Smooth muscle cell (in vitro differentiated cells): ENCODE measurements at regions not wholly inside any gene's neighbourhood (a gene's known extent, or its start where the extent isn't known, plus 50 kb on each side); places are given as distances from the start of the nearest gene placed in this dataset.

Experiments used
- DNase-seq: peaks from one replicate; lab custom pipeline; 2025; ENCODE audit not compliant: unreplicated experiment; lab: John Stamatoyannopoulos, UW
- H2AFZ ChIP-seq: fragments of 200-600 bp; sonication (generic); 2 replicates; pipeline ENCODE4 v1.6.0; 2016; ENCODE audit warnings: antibody characterized with exemption, low read depth, mild to moderate bottlenecking
- H3F3A ChIP-seq: fragments of 200-600 bp; sonication (generic); 2 replicates; pipeline ENCODE4 v1.6.0; 2017; ENCODE audit warnings: antibody characterized with exemption, low read depth
- H3K27ac ChIP-seq: fragments of 200-600 bp; sonication (generic); 2 replicates; pipeline ENCODE4 v1.5.1; 2016; ENCODE audit warnings: low read depth, mild to moderate bottlenecking
- H3K27me3 ChIP-seq: fragments of 200-600 bp; sonication (generic); 2 replicates; pipeline ENCODE4 v1.6.1; 2016; ENCODE audit warnings: low read depth, mild to moderate bottlenecking
- H3K36me3 ChIP-seq: fragments of 200-600 bp; sonication (generic); 2 replicates; pipeline ENCODE4 v1.5.1; 2016; ENCODE audit warnings: low read depth
- H3K4me1 ChIP-seq: fragments of 200-600 bp; sonication (generic); 2 replicates; pipeline ENCODE4 v1.5.1; 2016; ENCODE audit warnings: low read depth
- H3K4me2 ChIP-seq: fragments of 200-600 bp; sonication (generic); 2 replicates; pipeline ENCODE4 v1.6.0; 2016; ENCODE audit warnings: mild to moderate bottlenecking
- H3K4me3 ChIP-seq: fragments of 200-600 bp; sonication (generic); 2 replicates; pipeline ENCODE4 v1.5.1; 2016; ENCODE audit warnings: mild to moderate bottlenecking
- H3K79me2 ChIP-seq: fragments of 200-600 bp; sonication (generic); 2 replicates; pipeline ENCODE4 v1.6.0; 2016; ENCODE audit warnings: low read depth, mild to moderate bottlenecking
- H3K9ac ChIP-seq: fragments of 200-600 bp; sonication (generic); 2 replicates; pipeline ENCODE4 v1.6.0; 2016; ENCODE audit warnings: low read depth
- H3K9me3 ChIP-seq: fragments of 200-600 bp; sonication (generic); replicated peaks from 2 replicates; pipeline ENCODE4 v1.5.1; 2016; ENCODE audit warnings: low read depth
- H4K20me1 ChIP-seq: fragments of 200-600 bp; sonication (generic); 2 replicates; pipeline ENCODE4 v1.6.0; 2016; ENCODE audit warnings: low read depth
- CTCF ChIP-seq: fragments of 200-600 bp; sonication (generic); IDR thresholded peaks from 2 replicates; pipeline ENCODE4 v1.5.1; 2017; ENCODE audit warnings: borderline replicate concordance, mild to moderate bottlenecking, antibody characterized with exemption; ENCODE audit not compliant: insufficient read depth, poor library complexity, severe bottlenecking
- WGBS: methylation state at CpG from one replicate; pipeline ENCODE4 v1.1.7; 2016; ENCODE audit warnings: low lambda C conversion rate; 5-methylcytosine and 5-hydroxymethylcytosine counted together

GRCh38 chr4:73682508-73682907 lies 57.9 kb upstream of the CXCL8 start:
- Histone ChIP-seq H4K20me1 (no peaks in the 10 kb centered on the region), H3K36me3 (no peaks in the 10 kb centered on the region), H3K4me2 (no peak overlapping the region), H3K4me3 (no peak overlapping the region), H3K4me1 (no peaks in the 10 kb centered on the region), H3K79me2 (no peaks in the 10 kb centered on the region), H3K9me3 (no peaks in the 10 kb centered on the region), H3K27me3 (no peaks in the 10 kb centered on the region), H2AFZ (no peak overlapping the region), H3K9ac (no peak overlapping the region), H3F3A (no peaks in the 10 kb centered on the region), H3K27ac (peak overlapping the region; percentile 37)
- no peak for TF ChIP-seq CTCF
- no peak for DNase-seq
- 70% methylated on average over 1 of the region's 1 CpG for WGBS

DNA sequence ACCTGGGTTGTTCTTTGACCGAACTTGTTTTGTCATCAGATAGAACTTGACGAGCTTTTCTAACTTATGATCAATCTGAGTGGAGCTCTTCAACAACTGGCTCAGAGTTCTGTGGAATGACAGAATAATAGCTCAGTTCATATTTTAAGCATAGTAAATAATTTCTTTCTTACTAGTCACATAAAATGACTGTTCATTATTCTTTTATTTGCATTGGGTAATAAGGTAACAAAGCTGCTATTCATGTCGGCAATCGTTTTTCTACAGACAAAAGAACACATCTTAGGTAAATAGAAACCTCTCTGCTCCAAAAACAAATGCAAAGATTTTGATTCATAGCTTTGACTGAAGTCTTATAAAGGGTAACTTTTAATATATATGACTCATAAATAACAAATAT lies 57.3 kb upstream of the CXCL8 start:
- Histone ChIP-seq H3K9me3 (no peaks in the 10 kb centered on the region), H3K9ac (no peak overlapping the region), H3F3A (no peaks in the 10 kb centered on the region), H3K4me2 (no peak overlapping the region), H3K4me1 (no peaks in the 10 kb centered on the region), H2AFZ (no peak overlapping the region), H4K20me1 (no peaks in the 10 kb centered on the region), H3K36me3 (no peaks in the 10 kb centered on the region), H3K79me2 (no peaks in the 10 kb centered on the region), H3K4me3 (no peak overlapping the region), H3K27ac (no peak overlapping the region), H3K27me3 (no peaks in the 10 kb centered on the region)
- no peak for DNase-seq
- 91% methylated on average over 4 of the region's 4 CpGs for WGBS
- no peak for TF ChIP-seq CTCF

GRCh38 chr4:73683456-73683855 lies 56.9 kb upstream of the CXCL8 start:
- no peaks in the 10 kb centered on the region for H3K36me3 ChIP-seq
- H3K27ac ChIP-seq, result no peak overlapping the region

More at GRCh38 chr4:73683456-73683855, 56.9 kb upstream of the CXCL8 start:
- Histone ChIP-seq H3K79me2 (no peaks in the 10 kb centered on the region), H3K4me1 (no peaks in the 10 kb centered on the region), H3K9me3 (no peaks in the 10 kb centered on the region), H3K9ac (no peak overlapping the region), H3K4me3 (no peak overlapping the region), H3K4me2 (no peak overlapping the region), H3F3A (no peaks in the 10 kb centered on the region), H4K20me1 (no peaks in the 10 kb centered on the region), H3K27me3 (no peaks in the 10 kb centered on the region), H2AFZ (no peak overlapping the region)
- DNase-seq, result no peak
- 94% methylated on average over 1 of the region's 1 CpG for WGBS
- TF ChIP-seq CTCF, result no peak
